HCT116 (cell line): ENCODE measurements at regions not wholly inside any gene's neighbourhood (a gene's known extent, or its start where the extent isn't known, plus 50 kb on each side); places are given as distances from the start of the nearest gene placed in this dataset.

Experiments
- ATAC-seq: fragments of 200-7000 bp; cut with Tn5 transposase; 2 replicates; pipeline ENCODE4 v1.9.1; 2020; ENCODE audit warnings: mild to moderate bottlenecking, moderate library complexity
- BruUV-seq: library from RNA; stranded (reverse); fragments of 400-500 nt; replicated peaks from 2 replicates; lab custom pipeline; 2021; lab: Mats Ljungman, UMichigan
- CTCF ChIA-PET: fragments of 300-600 bp; sonication (Branson Sonifier 250); formaldehyde crosslinking; loops from one replicate; lab custom pipeline; 2021; ENCODE audit warnings: antibody characterized with exemption; lab: Charles Lee
- POLR2A ChIA-PET: fragments of 300-600, 350-600 bp; sonication (Branson Sonifier 250); formaldehyde crosslinking; loops from one replicate; lab custom pipeline; 2021; ENCODE audit warnings: antibody characterized with exemption; lab: Charles Lee
- RAD21 ChIA-PET, 2 experiments: fragments of 300-600 bp; sonication (Branson Sonifier 250); formaldehyde crosslinking; loops; one replicate each; lab custom pipeline; 2023; ENCODE audit warnings: low total read pairs in 2 of 2; ENCODE audit not compliant: uncharacterized antibody in 2 of 2, unreplicated experiment in 2 of 2, low non-redundant PET in 1 of 2; lab: Charles Lee
- DNase-seq: peaks from one replicate; pipeline ENCODE4 v3.0.0-alpha.2; 2010; ENCODE audit warnings: low read depth, low spot score
- H2AFZ ChIP-seq: fragments of 200-600 bp; shearing (Covaris generic), sonication (generic); 2 replicates; pipeline ENCODE4 v1.6.1; 2017; ENCODE audit warnings: low read depth, mixed run types, mixed read lengths, antibody characterized with exemption, low read length; ENCODE audit not compliant: poor library complexity, severe bottlenecking
- H3K27ac ChIP-seq: 2 replicates; pipeline ENCODE4 v1.5.1; 2012; ENCODE audit warnings: low read depth, low read length
- H3K27me3 ChIP-seq: fragments of 200-600 bp; sonication (generic); 2 replicates; pipeline ENCODE4 v1.6.1; 2016; ENCODE audit warnings: mixed run types, low read length, mixed read lengths; ENCODE audit not compliant: insufficient read depth
- H3K36me3 ChIP-seq, 2 experiments: fragments of 200-500 bp in 1 of 2; fragments of 200-600 bp in 1 of 2; sonication (Bioruptor generic) in 1 of 2; sonication (generic) in 1 of 2; 2 replicates each; pipeline versions ENCODE4 v1.5.1 to v1.6.1; 2014 to 2016; ENCODE audit warnings: low read length in 2 of 2, inconsistent platforms in 1 of 2, mixed read lengths in 1 of 2, mixed run types in 1 of 2; ENCODE audit not compliant: insufficient read depth in 2 of 2, control insufficient read depth in 1 of 2
- H3K4me1 ChIP-seq, 2 experiments: fragments of 200-600 bp in 1 of 2; sonication (generic) in 1 of 2; 2 replicates each; pipeline versions ENCODE4 v1.5.1 to v1.6.1; 2012 to 2017; ENCODE audit warnings: low read length in 2 of 2, inconsistent platforms in 1 of 2, mild to moderate bottlenecking in 1 of 2, mixed read lengths in 1 of 2, mixed run types in 1 of 2, moderate library complexity in 1 of 2; ENCODE audit not compliant: insufficient read depth in 2 of 2, control insufficient read depth in 1 of 2
- H3K4me2 ChIP-seq: fragments of 200-600 bp; sonication (generic); 2 replicates; pipeline ENCODE4 v1.6.1; 2017; ENCODE audit warnings: mixed run types, low read length, mixed read lengths
- H3K4me3 ChIP-seq, 2 experiments: fragments of 200-600 bp in 1 of 2; sonication (generic) in 1 of 2; replicated peaks in 1 of 2; 2 replicates each; pipeline ENCODE4 v1.5.1; 2011 to 2016; ENCODE audit warnings: low read length in 2 of 2, control low read depth in 1 of 2, low read depth in 1 of 2, mild to moderate bottlenecking in 1 of 2, mixed read lengths in 1 of 2, mixed run types in 1 of 2
- H3K79me2 ChIP-seq: fragments of 200-600 bp; sonication (generic); 2 replicates; pipeline ENCODE4 v1.6.1; 2017; ENCODE audit warnings: mild to moderate bottlenecking, mixed run types, low read length, moderate library complexity, mixed read lengths; ENCODE audit not compliant: insufficient read depth
- H3K9ac ChIP-seq: fragments of 200-600 bp; sonication (generic); 2 replicates; pipeline ENCODE4 v1.6.1; 2016; ENCODE audit warnings: low read length, mixed read lengths
- H3K9me2 ChIP-seq: fragments of 200-600 bp; sonication (generic), shearing (Covaris generic); 2 replicates; pipeline ENCODE4 v1.6.1; 2017; ENCODE audit warnings: mixed run types, mild to moderate bottlenecking, moderate library complexity; ENCODE audit not compliant: insufficient read depth
- H3K9me3 ChIP-seq, 2 experiments: fragments of 200-500 bp in 1 of 2; fragments of 200-600 bp in 1 of 2; sonication (Bioruptor generic) in 1 of 2; sonication (generic) in 1 of 2; 2 replicates each; pipeline ENCODE4 v1.6.1; 2014 to 2017; ENCODE audit warnings: low read length in 2 of 2, mixed read lengths in 2 of 2, inconsistent platforms in 1 of 2, low read depth in 1 of 2, mild to moderate bottlenecking in 1 of 2, mixed run types in 1 of 2, moderate library complexity in 1 of 2; ENCODE audit not compliant: control insufficient read depth in 1 of 2, insufficient read depth in 1 of 2
- H4K20me1 ChIP-seq: fragments of 200-600 bp; sonication (generic), shearing (Covaris generic); 2 replicates; pipeline ENCODE4 v1.6.1; 2017; ENCODE audit warnings: mixed run types, mild to moderate bottlenecking, moderate library complexity; ENCODE audit not compliant: insufficient read depth
- EGR1 ChIP-seq: IDR thresholded peaks from 2 replicates; pipeline ENCODE4 v1.6.1; 2012; ENCODE audit warnings: low read depth
- EZH2phosphoT487 ChIP-seq: fragments of 200-600 bp; IDR thresholded peaks from 2 replicates; pipeline ENCODE4 v1.6.1; 2018; ENCODE audit warnings: antibody characterized with exemption, borderline replicate concordance
- SRF ChIP-seq: IDR thresholded peaks from 2 replicates; pipeline ENCODE4 v1.6.1; 2012; ENCODE audit warnings: low read depth
- TCF7L2 ChIP-seq: IDR thresholded peaks from 2 replicates; pipeline ENCODE4 v1.7.0; 2011; ENCODE audit warnings: borderline replicate concordance, inconsistent platforms; ENCODE audit not compliant: insufficient read depth, insufficient read length; ENCODE audit errors: extremely low read depth
- intact Hi-C: fragments of 100-400 bp; cut with micrococcal nuclease; formaldehyde crosslinking; loops from 2 replicates; pipeline ENCODE4 v1.10.0; 2022
- TF ChIP-seq, protein P1 (sequence below): IDR thresholded peaks from 2 replicates; pipeline ENCODE4 v1.6.1; 2011; ENCODE audit warnings: mild to moderate bottlenecking, low read length, moderate library complexity; ENCODE audit not compliant: insufficient replicate concordance; ENCODE audit errors: extremely low read depth
- TF ChIP-seq, protein P2 (sequence below): IDR thresholded peaks from 2 replicates; pipeline ENCODE4 v1.6.1; 2012
- TF ChIP-seq, protein P3 (sequence below): IDR thresholded peaks from 2 replicates; pipeline ENCODE4 v1.6.1; 2012; ENCODE audit warnings: low read depth

DNA sequence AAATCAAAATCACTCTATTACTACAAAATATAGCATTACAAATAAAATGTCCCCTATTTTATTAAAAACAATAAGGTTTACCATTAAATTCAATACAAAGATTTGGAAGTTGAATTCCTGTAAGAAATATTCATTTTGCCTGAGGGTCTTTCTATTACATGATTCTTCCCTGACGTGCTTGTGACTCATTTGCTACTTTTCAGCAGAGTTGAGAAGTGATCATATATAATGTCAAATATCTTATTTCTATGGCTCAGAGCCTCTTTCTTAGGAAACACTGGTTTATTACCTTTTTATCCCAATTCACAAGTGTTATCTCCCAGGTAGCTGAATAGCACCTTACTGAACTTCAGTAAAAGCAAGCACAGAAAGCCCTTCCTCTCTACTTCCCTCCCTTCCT lies 65.2 kb upstream of the CNTN5 start:
- Histone ChIP-seq H2AFZ (no peak overlapping the region), H3K27me3 (no peaks in the 10 kb centered on the region)
- POLR2A ChIA-PET, result no interaction called here
- TF ChIP-seq, protein P1, sequence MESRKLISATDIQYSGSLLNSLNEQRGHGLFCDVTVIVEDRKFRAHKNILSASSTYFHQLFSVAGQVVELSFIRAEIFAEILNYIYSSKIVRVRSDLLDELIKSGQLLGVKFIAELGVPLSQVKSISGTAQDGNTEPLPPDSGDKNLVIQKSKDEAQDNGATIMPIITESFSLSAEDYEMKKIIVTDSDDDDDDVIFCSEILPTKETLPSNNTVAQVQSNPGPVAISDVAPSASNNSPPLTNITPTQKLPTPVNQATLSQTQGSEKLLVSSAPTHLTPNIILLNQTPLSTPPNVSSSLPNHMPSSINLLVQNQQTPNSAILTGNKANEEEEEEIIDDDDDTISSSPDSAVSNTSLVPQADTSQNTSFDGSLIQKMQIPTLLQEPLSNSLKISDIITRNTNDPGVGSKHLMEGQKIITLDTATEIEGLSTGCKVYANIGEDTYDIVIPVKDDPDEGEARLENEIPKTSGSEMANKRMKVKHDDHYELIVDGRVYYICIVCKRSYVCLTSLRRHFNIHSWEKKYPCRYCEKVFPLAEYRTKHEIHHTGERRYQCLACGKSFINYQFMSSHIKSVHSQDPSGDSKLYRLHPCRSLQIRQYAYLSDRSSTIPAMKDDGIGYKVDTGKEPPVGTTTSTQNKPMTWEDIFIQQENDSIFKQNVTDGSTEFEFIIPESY, result no peak
- TF ChIP-seq EZH2phosphoT487, result no peak
- no peak for TF ChIP-seq EGR1
- TF ChIP-seq, protein P2, sequence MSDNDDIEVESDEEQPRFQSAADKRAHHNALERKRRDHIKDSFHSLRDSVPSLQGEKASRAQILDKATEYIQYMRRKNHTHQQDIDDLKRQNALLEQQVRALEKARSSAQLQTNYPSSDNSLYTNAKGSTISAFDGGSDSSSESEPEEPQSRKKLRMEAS, result no peak
- no peak for TF ChIP-seq TCF7L2
- TF ChIP-seq, protein P3, sequence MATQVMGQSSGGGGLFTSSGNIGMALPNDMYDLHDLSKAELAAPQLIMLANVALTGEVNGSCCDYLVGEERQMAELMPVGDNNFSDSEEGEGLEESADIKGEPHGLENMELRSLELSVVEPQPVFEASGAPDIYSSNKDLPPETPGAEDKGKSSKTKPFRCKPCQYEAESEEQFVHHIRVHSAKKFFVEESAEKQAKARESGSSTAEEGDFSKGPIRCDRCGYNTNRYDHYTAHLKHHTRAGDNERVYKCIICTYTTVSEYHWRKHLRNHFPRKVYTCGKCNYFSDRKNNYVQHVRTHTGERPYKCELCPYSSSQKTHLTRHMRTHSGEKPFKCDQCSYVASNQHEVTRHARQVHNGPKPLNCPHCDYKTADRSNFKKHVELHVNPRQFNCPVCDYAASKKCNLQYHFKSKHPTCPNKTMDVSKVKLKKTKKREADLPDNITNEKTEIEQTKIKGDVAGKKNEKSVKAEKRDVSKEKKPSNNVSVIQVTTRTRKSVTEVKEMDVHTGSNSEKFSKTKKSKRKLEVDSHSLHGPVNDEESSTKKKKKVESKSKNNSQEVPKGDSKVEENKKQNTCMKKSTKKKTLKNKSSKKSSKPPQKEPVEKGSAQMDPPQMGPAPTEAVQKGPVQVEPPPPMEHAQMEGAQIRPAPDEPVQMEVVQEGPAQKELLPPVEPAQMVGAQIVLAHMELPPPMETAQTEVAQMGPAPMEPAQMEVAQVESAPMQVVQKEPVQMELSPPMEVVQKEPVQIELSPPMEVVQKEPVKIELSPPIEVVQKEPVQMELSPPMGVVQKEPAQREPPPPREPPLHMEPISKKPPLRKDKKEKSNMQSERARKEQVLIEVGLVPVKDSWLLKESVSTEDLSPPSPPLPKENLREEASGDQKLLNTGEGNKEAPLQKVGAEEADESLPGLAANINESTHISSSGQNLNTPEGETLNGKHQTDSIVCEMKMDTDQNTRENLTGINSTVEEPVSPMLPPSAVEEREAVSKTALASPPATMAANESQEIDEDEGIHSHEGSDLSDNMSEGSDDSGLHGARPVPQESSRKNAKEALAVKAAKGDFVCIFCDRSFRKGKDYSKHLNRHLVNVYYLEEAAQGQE, result no peak
- no peak for TF ChIP-seq SRF
- TF ChIP-seq, all 23 proteins: peak for 0
- H3K27ac ChIP-seq, result no peak overlapping the region
- H3K4me2 ChIP-seq, result no peak overlapping the region
- no peak overlapping the region for H3K4me3 ChIP-seq
- no TSS peak for BruUV-seq
- H3K36me3 ChIP-seq, result no peaks in the 10 kb centered on the region
- DNase-seq (no peak), ATAC-seq (no peak)
- no peak overlapping the region for H3K9ac ChIP-seq
- ChIA-PET RAD21 (no interaction called here), CTCF (no interaction called here)
- H4K20me1 ChIP-seq, result no peaks in the 10 kb centered on the region
- intact Hi-C loops, result no loop called here
- H3K9me3 ChIP-seq, result peaks cover 0 to 3% of the 10 kb centered on the region in 2 experiments; a peak in 2 of 4 replicates
- H3K79me2 ChIP-seq, result no peaks in the 10 kb centered on the region
- no peaks in the 10 kb centered on the region for H3K4me1 ChIP-seq
- H3K9me2 ChIP-seq, result no peaks in the 10 kb centered on the region
